SJSA1 (cell line): ENCODE measurements at regions not wholly inside any gene's neighbourhood (a gene's known extent, or its start where the extent isn't known, plus 50 kb on each side); places are given as distances from the start of the nearest gene placed in this dataset.
"Not testable (repeated sequence)": the region's sequence is repeated elsewhere in the genome, so short reads cannot be mapped to it uniquely, and the experiment has no call there.

Source experiments
- DNase-seq, 2 experiments: peaks; one replicate each; pipeline ENCODE4 v3.0.0-alpha.2; 2015 to 2020; ENCODE audit warnings: low spot score in 2 of 2, low read depth in 1 of 2
- H3K27ac ChIP-seq: fragments of 250-450 bp; sonication (Bioruptor Pico); 2 replicates; pipeline ENCODE4 v1.5.1; 2020; ENCODE audit warnings: mild to moderate bottlenecking, moderate library complexity
- H3K27me3 ChIP-seq: fragments of 250-450 bp; sonication (Bioruptor Pico); replicated peaks from 2 replicates; pipeline ENCODE4 v1.5.1; 2020; ENCODE audit warnings: mild to moderate bottlenecking, moderate library complexity
- H3K36me3 ChIP-seq: fragments of 250-450 bp; sonication (Bioruptor Pico); 2 replicates; pipeline ENCODE4 v1.5.1; 2020; ENCODE audit warnings: mild to moderate bottlenecking
- H3K4me1 ChIP-seq: fragments of 250-450 bp; sonication (Bioruptor Pico); replicated peaks from 2 replicates; pipeline ENCODE4 v1.6.1; 2021; ENCODE audit warnings: mild to moderate bottlenecking
- H3K4me3 ChIP-seq: fragments of 250-450 bp; sonication (Bioruptor Pico); 2 replicates; pipeline ENCODE4 v1.5.1; 2020; ENCODE audit warnings: mild to moderate bottlenecking
- H3K9me3 ChIP-seq: fragments of 250-450 bp; sonication (Bioruptor Pico); replicated peaks from 2 replicates; pipeline ENCODE4 v1.5.1; 2020; ENCODE audit warnings: mild to moderate bottlenecking

DNA sequence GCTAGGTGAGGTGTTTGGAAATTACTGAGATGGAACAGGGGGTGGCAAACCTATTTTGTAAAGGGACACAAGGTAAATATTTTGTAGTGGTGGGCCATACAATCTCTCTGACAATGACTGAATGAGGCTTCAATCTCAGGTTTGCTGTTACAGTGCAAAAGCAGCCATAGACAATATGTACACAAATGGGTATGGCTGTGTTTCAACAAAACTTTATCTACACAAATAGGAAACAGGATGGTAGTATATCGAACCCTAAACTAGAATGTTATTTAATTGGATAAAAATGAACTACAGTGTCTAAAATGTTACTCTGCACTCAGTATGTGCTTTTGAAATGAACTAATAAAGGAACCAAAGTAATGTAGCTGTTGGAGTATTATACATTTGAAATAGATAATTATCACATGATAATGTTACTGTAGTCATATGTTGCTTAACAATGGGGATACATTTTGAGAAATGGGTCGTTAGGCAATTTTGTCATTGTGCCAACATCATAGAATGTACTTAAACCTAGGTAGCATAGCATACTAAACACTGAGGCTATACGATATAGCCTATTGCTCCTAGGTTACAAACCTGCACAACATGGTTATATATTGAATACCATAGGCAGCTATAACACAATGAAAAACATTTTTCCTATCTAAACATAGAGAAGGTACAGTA lies 495.2 kb upstream of the TBL1XR1 start:
- DNase-seq = no peak
- H3K4me3 ChIP-seq = no peak overlapping the region
- peaks cover 20% of the 10 kb centered on the region for H3K4me1 ChIP-seq
- H3K9me3 ChIP-seq = no peaks in the 10 kb centered on the region
- no peaks in the 10 kb centered on the region for H3K36me3 ChIP-seq
- no peak overlapping the region for H3K27ac ChIP-seq
- no peaks in the 10 kb centered on the region for H3K27me3 ChIP-seq

GRCh38 chr3:177693616-177694264 lies 496.5 kb upstream of the TBL1XR1 start:
- DNase-seq = peak; percentile 49 to 75
- H3K4me3 ChIP-seq = no peak overlapping the region
- H3K27me3 ChIP-seq = no peaks in the 10 kb centered on the region
- H3K27ac ChIP-seq = peak overlapping the region; percentile 5
- H3K36me3 ChIP-seq = no peaks in the 10 kb centered on the region
- H3K4me1 ChIP-seq = peaks cover 20% of the 10 kb centered on the region
- H3K9me3 ChIP-seq = no peaks in the 10 kb centered on the region

DNA sequence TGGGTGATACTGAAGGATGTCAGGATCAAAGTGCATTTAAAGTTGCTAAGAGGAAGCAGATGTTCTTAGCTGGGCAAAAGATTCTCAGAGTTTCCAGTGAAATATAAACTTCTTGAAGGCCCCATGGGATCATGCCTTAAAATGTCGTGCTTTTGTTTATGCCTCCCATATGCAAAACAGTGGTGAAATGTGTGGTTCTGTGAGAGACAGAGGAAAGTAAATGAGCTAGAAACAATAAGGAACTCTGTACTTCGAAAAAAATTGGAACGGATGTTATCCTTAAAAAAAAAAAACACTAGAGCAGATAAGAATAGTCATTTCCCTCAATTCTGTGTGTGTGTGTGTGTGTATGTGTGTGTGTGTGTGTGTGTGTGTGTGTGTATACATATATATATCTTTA lies 497.0 kb upstream of the TBL1XR1 start:
- no peaks in the 10 kb centered on the region for H3K9me3 ChIP-seq
- peak in 1 of 2 experiments; percentile 59 for DNase-seq
- no peak overlapping the region for H3K4me3 ChIP-seq
- H3K27ac ChIP-seq = peak overlapping the region; percentile 5
- peaks cover 20% of the 10 kb centered on the region for H3K4me1 ChIP-seq
- no peaks in the 10 kb centered on the region for H3K36me3 ChIP-seq
- H3K27me3 ChIP-seq = no peaks in the 10 kb centered on the region

DNA sequence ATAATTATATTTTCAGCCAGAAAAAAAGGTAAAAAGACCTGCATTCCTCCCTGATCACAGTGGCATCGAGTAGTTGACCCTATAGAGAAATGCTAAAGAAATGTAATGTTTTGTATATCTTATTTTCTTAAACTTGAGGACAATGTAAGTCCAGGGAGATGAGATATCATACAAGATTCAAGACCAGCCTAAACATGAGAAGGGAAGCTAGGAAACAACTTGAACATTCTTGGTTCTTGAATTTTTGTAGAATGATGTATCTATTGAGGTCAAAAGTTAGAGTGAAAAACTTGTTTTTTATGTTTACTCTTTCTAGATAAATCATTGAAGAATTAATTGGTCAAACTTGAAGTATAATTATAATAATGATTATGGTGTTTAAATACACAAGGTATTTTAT lies 497.7 kb upstream of the TBL1XR1 start:
- Histone ChIP-seq H3K4me1 (peaks cover 20% of the 10 kb centered on the region), H3K36me3 (no peaks in the 10 kb centered on the region), H3K27me3 (no peaks in the 10 kb centered on the region), H3K27ac (no peak overlapping the region), H3K9me3 (no peaks in the 10 kb centered on the region), H3K4me3 (no peak overlapping the region)
- DNase-seq = no peak

GRCh38 chr3:177700117-177700516 lies 502.8 kb upstream of the TBL1XR1 start:
- DNase-seq = no peak
- Histone ChIP-seq H3K9me3 (no peaks in the 10 kb centered on the region), H3K36me3 (no peaks in the 10 kb centered on the region), H3K27me3 (no peaks in the 10 kb centered on the region), H3K4me3 (no peak overlapping the region), H3K4me1 (no peaks in the 10 kb centered on the region), H3K27ac (no peak overlapping the region)

DNA sequence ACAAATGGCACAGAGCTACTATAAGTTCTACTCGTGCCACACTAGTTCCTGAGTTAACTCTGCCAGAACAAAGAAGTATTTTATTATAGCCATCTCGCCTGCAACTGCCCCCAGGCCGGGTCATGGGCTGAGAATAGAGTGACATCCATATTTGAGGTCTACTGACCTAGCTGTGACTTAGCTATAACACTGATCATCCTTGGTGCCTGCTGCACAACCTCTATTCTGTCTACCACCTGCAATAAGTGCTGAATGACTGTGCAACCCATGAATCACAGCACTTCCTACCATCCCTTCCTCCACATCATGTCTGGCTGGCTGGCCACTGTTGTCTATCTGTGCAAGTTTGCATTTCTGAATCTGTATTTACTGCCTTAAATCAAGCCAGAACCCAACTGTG lies 506.5 kb upstream of the TBL1XR1 start:
- H3K27me3 ChIP-seq = no peaks in the 10 kb centered on the region
- no peak overlapping the region for H3K4me3 ChIP-seq
- no peaks in the 10 kb centered on the region for H3K4me1 ChIP-seq
- no peak overlapping the region for H3K27ac ChIP-seq
- no peaks in the 10 kb centered on the region for H3K9me3 ChIP-seq
- DNase-seq = no peak
- H3K36me3 ChIP-seq = no peaks in the 10 kb centered on the region

DNA sequence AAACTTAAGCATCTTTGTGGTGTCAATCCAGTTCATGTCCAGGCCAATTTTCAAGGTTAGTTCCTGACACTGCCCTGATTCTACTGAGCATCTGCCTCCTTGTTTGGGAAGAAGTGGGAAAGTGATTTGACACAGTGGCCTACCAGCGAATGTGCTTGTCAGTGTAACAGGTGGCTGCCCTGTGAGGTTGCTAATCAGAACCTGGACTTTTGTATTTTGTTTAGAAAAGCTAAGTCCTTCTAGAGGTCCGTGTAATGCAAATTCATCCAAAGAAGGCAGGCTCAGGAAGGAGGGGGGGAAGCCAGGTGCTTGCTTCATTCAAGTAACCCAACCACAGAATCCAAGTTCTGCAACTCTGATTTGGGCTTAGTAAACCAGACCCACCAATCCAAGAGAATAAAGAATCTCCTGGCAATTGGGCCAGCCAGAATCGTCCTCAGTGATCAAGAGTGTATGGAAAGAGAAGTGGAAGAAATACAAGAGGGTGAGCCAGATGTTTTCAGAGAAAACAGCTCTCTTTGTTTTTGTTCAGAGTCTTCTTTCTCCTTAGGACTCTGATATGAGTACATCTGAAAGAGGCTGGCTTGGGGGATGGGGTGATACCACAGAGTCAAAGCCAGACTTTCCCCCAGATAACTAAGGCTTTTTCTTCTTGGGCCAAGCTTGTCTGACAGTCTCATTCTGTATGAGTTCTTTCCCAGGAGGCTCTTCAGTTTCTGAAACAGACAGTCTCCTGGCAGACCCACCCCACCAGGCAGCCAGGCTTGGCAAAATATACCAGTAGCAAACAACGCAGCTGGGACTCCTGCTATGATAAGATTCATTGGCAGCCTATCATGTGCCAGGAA lies 508.9 kb upstream of the TBL1XR1 start:
- Histone ChIP-seq H3K4me3 (no peak overlapping the region), H3K27me3 (no peaks in the 10 kb centered on the region), H3K4me1 (no peaks in the 10 kb centered on the region), H3K36me3 (no peaks in the 10 kb centered on the region), H3K27ac (no peak overlapping the region), H3K9me3 (no peaks in the 10 kb centered on the region)
- DNase-seq = no peak

GRCh38 chr3:177709470-177709869 lies 512.2 kb upstream of the TBL1XR1 start:
- H3K36me3 ChIP-seq, H3K27me3 ChIP-seq, H3K27ac ChIP-seq, H3K4me1 ChIP-seq, H3K9me3 ChIP-seq, DNase-seq, H3K4me3 ChIP-seq: not testable (repeated sequence)

DNA sequence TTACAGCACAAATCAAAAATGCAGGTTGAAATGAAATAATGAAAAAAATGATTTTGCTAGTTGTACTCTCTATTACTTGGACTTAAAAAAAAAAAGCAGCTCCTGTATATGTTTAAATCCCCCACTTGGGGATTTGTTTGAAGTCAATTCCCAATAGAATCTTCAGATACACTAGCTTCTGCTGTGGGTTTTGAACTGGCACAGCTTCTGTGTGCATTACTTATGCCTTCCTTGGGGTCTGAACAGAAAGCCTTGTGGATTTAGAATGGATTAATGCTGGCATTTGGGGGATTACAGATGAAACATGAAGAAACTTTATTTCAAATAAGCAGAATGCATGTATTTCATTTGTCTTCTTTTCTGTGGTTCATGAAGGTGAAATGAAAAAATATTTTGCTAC lies 513.2 kb upstream of the TBL1XR1 start:
- Histone ChIP-seq H3K36me3 (no peaks in the 10 kb centered on the region), H3K27ac (no peak overlapping the region), H3K27me3 (no peaks in the 10 kb centered on the region), H3K4me1 (no peaks in the 10 kb centered on the region), H3K4me3 (no peak overlapping the region), H3K9me3 (no peaks in the 10 kb centered on the region)
- no peak for DNase-seq

- H3K36me3 ChIP-seq = no peaks in the 10 kb centered on the region
- no peaks in the 10 kb centered on the region for H3K4me1 ChIP-seq
- DNase-seq = no peak
- no peak overlapping the region for H3K4me3 ChIP-seq
- no peaks in the 10 kb centered on the region for H3K27me3 ChIP-seq
- H3K27ac ChIP-seq = no peak overlapping the region
- H3K9me3 ChIP-seq = no peaks in the 10 kb centered on the region
Measured at GRCh38 chr3:177711637-177712036, 514.4 kb upstream of the TBL1XR1 start.

DNA sequence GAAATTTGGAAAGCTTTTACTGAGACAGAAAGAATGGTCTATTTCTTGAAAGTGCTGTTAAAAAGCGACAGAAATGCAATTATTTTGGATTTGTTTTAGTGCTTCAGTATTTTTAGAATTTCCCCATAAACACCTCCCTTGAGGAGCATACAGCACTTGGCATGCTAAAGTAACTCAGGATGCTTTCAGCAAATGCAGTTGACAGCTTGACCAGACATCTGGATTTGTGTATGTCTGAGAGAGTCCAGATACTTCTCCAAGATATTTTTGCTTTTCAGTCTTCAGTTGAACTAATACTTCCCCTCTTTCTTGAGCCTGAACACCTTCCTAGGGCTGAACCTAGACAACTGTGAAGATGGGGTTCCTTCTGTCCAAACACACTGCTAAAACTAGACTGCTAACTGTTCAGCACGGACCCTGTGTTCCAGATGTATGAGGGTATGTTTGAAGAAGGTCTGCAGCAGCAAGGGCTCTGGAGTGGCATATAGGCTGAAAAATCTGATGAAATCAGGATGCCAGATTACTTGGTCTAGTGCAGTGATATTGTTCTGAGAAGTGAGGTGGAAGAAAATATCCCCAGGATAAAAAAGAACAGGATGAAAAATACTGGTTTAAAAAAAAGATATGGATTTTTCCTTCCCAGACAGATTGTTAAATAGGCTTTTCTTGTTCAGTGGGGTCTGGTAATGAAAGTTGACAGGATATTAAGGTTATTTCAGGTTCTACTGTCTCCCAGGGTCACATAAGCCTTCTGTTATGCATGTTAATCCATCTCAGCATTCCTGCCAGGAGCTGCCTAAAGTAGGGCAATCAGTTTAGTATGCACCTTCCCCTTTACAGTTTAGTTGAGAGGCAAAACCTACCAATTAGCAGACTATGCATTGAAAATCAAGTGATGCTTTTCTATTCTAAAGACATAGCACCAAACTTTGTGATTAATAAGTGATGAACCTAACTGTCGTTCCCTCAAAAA lies 516.9 kb upstream of the TBL1XR1 start:
- H3K4me1 ChIP-seq = no peaks in the 10 kb centered on the region
- no peak overlapping the region for H3K4me3 ChIP-seq
- no peaks in the 10 kb centered on the region for H3K27me3 ChIP-seq
- H3K9me3 ChIP-seq = no peaks in the 10 kb centered on the region
- no peaks in the 10 kb centered on the region for H3K36me3 ChIP-seq
- no peak overlapping the region for H3K27ac ChIP-seq
- DNase-seq = no peak

DNA sequence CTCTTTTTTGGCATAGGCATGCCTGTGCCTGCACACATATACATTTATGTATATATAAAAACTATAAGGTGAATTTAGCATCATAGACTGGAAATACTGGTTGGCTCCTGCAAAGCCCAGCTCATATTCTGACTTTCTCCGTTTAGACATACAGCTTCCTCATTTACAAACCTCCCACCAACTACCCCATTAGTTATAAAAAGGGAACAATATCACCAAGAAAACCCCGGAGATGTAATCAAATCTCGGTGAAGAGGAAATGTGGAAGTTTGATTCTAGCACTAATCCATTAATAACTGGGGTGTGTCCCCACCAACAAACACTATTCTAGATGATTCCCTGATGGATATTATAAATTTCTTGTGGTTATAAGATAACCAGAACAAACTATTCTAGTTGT lies 517.7 kb upstream of the TBL1XR1 start:
- Histone ChIP-seq H3K9me3 (no peaks in the 10 kb centered on the region), H3K27me3 (no peaks in the 10 kb centered on the region), H3K4me3 (no peak overlapping the region), H3K36me3 (no peaks in the 10 kb centered on the region), H3K27ac (no peak overlapping the region), H3K4me1 (no peaks in the 10 kb centered on the region)
- no peak for DNase-seq

- no peak for DNase-seq
- H3K4me1 ChIP-seq = no peaks in the 10 kb centered on the region
- H3K9me3 ChIP-seq = no peaks in the 10 kb centered on the region
- H3K27ac ChIP-seq = no peak overlapping the region
- H3K36me3 ChIP-seq = no peaks in the 10 kb centered on the region
- H3K27me3 ChIP-seq = no peaks in the 10 kb centered on the region
- no peak overlapping the region for H3K4me3 ChIP-seq
Measured at GRCh38 chr3:177715980-177716379, 518.7 kb upstream of the TBL1XR1 start.
